Fibroblast of pulmonary artery (primary cell): ENCODE measurements at regions not wholly inside any gene's neighbourhood (a gene's known extent, or its start where the extent isn't known, plus 50 kb on each side); places are given as distances from the start of the nearest gene placed in this dataset.
"Not testable (repeated sequence)": the region's sequence is repeated elsewhere in the genome, so short reads cannot be mapped to it uniquely, and the experiment has no call there.

ENCODE experiments used
- DNase-seq: peaks from one replicate; pipeline ENCODE4 v3.0.0-alpha.2; 2010; ENCODE audit warnings: low read depth
- H3K4me3 ChIP-seq: replicated peaks from 2 replicates; pipeline ENCODE4 v1.5.1; 2011; ENCODE audit warnings: low read depth, mild to moderate bottlenecking, control low read depth, low read length, moderate library complexity
- TF ChIP-seq, protein P1 (sequence below): IDR thresholded peaks from 2 replicates; pipeline ENCODE4 v1.5.1; 2011; ENCODE audit warnings: mild to moderate bottlenecking, control low read depth, low read length, inconsistent platforms; ENCODE audit errors: missing control alignments

DNA sequence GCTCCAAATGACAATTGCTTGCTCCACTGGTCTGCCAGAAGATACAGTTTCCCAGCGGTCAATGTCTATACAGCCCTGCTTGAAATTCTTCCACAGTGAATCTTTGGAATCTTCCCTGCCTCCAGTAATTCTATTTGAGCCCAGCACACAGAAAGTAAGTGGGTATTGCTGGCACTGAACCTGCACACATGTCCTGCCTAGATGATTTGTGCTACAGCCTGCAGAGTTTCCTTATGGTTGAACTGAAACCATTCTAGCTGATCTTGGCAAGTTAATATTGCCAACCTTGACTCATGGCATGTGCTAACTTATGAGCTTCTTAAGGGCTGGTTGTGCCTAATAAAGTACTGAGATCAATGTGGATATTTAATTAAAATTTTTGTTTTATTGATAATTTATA lies 553.8 kb upstream of the GNPDA2 start:
- no peak overlapping the region for H3K4me3 ChIP-seq
- TF ChIP-seq, protein P1, sequence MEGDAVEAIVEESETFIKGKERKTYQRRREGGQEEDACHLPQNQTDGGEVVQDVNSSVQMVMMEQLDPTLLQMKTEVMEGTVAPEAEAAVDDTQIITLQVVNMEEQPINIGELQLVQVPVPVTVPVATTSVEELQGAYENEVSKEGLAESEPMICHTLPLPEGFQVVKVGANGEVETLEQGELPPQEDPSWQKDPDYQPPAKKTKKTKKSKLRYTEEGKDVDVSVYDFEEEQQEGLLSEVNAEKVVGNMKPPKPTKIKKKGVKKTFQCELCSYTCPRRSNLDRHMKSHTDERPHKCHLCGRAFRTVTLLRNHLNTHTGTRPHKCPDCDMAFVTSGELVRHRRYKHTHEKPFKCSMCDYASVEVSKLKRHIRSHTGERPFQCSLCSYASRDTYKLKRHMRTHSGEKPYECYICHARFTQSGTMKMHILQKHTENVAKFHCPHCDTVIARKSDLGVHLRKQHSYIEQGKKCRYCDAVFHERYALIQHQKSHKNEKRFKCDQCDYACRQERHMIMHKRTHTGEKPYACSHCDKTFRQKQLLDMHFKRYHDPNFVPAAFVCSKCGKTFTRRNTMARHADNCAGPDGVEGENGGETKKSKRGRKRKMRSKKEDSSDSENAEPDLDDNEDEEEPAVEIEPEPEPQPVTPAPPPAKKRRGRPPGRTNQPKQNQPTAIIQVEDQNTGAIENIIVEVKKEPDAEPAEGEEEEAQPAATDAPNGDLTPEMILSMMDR, result no peak
- DNase-seq, result no peak

DNA sequence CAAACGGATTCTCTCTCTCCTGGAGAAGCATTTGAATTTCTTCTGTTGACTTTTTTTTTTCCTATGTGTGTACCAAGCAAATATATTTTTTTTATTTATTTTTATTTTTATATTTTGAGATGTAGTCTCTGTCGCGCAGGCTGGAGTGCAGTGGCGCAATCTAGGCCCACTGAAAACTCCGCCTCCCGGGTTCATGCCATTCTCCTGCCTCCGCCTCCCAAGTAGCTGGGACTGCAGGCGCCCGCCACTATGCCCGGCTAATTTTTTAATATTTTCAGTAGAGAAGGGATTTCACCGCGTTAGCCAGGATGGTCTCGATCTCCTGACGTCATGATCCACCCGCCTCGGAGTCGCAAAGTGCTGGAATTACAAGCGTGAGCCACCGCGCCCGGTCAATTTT lies 549.5 kb upstream of the GNPDA2 start:
- no peak overlapping the region for H3K4me3 ChIP-seq
- TF ChIP-seq, protein P1, result no peak
- DNase-seq, result no peak

DNA sequence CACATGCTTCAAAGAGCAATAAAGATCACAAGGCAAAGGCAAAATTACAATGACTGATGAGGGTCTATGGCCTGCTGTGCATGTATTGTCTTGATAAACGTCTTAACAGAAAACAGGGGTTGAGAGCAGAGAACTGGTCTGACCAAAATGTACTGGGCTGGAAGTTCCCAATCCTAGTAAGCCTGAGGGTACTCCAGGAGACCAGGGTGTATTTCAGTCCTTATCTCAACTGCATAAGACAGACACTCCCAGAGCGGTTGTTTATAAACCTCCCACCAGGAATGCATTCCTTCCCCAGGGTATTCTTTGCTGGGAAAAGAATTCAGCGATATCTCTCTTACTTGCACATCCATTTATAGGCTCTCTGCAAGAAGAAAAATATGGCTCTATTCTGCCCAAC lies 521.8 kb upstream of the GNPDA2 start:
- not testable (repeated sequence) for H3K4me3 ChIP-seq
- DNase-seq, result peak; percentile 3

DNA sequence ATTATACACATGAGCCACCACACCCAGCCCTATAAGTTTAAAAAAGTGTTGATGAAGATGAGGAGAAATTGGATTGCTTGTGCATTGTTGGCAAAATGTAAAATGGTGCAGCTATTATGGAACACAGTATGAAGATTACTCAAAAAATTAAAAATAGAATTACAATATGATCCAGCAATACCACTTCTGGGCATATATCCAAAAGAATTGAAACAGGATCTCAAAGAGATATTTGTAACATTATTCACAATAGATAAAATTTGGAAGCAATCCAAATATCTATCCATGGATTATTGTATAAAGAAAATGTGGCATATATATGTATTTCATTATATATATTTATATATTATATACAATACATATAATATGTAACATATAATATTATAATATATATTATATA lies 515.6 kb upstream of the GNPDA2 start:
- TF ChIP-seq, protein P1, result no peak
- no peak overlapping the region for H3K4me3 ChIP-seq
- peak; percentile 65 for DNase-seq

DNA sequence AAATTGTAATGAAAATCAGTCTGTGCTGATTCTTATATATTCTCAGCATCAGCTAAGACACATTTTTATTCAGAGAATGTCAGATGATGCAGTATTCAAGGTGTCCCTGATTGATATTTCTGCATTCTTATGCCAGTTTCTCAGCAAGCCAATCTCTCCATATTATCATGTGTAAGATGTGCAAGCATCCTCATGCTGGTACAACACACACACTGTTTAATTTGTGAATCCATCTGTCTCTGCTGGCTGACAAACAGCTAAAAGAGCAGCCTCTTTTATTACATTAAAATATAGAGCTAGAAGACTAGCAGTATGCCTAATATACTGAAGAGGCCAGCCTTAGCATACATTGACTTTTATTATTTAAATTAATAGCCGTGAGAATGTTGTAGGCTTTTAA lies 502.9 kb upstream of the GNPDA2 start:
- H3K4me3 ChIP-seq, result no peak overlapping the region
- TF ChIP-seq, protein P1, result no peak
- DNase-seq, result no peak

DNA sequence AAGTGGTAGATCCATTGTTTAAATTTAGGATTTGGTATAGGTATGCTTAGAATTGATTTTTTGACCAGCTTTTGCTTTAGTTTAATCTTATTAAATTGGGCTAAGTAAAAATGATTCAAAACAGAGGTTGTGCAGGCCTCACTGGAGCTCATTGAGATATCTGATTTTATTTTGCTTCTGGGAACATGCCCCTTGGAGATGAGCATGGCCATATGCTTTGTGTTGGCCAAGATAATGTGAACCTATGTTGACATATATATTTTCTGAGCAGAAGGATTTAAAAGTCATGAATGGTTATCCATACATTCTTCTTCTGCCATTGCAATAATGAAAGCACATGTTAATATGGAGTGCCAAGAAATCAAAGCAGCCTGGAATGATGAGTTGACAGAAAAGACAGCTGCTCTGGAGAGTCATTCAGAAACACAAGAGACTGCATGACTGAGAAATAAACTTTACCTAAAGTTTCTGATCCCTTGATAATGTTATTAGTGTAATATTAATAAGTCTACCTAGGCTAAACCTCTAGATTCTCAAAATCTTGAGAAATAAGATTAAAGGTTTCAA lies 489.7 kb upstream of the GNPDA2 start:
- no peak overlapping the region for H3K4me3 ChIP-seq
- no peak for DNase-seq
- TF ChIP-seq, protein P1, result no peak

DNA sequence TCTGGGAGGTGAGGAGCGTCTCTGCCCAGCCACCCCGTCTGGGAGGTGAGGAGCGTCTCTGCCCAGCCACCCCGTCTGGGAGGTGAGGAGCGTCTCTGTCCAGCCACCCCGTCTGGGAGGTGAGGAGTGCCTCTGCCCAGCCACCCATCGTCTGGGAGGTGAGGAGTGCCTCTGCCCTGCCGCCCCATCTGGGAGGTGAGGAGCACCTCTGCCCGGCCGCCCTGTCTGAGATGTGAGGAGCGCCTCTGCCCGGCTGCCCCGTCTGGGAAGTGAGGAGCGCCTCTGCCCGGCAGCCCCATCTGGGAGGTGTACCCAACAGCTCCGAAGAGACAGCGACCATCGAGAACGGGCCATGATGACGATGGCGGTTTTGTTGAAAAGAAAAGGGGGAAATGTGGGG lies 482.1 kb upstream of the GNPDA2 start:
- not testable (repeated sequence) for H3K4me3 ChIP-seq, DNase-seq

DNA sequence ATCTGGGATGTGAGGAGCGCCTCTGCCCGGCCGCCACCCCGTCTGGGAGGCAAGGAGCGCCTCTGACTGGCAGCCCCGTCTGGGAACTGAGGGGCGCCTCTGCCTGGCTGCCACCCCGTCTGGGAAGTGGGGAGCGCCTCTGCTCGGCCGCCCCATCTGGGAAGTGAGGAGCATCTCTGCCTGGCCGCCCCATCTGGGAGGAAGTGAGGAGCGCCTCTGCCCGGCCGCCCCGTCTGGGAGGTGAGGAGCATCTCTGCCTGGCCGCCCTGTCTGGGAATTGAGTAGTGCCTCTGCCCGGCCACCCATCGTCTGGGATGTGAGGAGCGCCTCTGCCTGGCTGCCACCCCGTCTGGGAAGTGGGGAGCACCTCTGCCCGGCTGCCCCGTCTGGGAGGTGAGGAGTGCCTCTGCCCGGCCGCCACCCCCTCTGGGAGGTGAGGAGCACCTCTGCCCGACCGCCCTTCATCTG lies 481.5 kb upstream of the GNPDA2 start:
- H3K4me3 ChIP-seq, DNase-seq: not testable (repeated sequence)

DNA sequence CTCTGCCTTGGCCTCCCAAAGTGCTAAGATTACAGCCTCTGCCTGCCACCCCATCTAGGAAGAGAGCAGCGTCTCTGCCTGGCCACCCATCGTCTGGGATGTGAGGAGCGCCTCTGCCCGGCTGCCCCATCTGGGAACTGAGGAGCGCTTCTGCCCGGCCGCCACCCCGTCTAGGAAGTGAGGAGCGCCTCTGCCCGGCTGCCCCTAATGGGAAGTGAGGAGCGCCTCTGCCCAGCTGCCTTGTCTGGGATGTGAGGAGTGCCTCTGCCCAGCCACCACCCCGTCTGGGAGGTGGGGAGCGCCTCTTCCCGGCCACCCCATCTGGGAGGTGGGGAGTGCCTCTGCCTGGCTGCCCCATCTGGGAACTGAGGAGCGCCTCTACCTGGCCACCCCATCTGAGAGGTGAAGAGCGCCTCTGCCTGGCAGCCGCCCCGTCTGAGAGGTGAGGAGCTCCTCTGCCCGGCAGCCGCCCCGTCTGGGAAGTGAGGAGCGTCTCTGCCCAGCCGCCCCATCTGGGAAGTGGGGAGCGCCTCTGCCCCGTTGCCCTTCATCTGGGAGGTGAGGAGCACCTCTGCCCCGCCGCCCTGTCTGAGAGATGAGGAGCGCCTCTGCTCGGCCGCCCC lies 481.0 kb upstream of the GNPDA2 start:
- H3K4me3 ChIP-seq, DNase-seq: not testable (repeated sequence)
